SK-N-SH (cell line): ENCODE measurements at regions not wholly inside any gene's neighbourhood (a gene's known extent, or its start where the extent isn't known, plus 50 kb on each side); places are given as distances from the start of the nearest gene placed in this dataset.

Experiments used
- CTCF ChIA-PET: fragments of 300-600, 350-600 bp; formaldehyde crosslinking; extraction: SDS; loops from one replicate; lab custom pipeline; 2021; lab: Yijun Ruan, JAX
- POLR2A ChIA-PET: fragments of 350-600 bp; sonication (Branson Sonifier 250); formaldehyde crosslinking; extraction: SDS; loops from one replicate; lab custom pipeline; 2020; ENCODE audit warnings: antibody characterized with exemption, inconsistent platforms; lab: Yijun Ruan, JAX
- DNase-seq: peaks from one replicate; pipeline ENCODE4 v3.0.0; 2012
- H2AFZ ChIP-seq: fragments of 200-600 bp; sonication (generic); 2 replicates; pipeline ENCODE4 v1.8.1; 2016; ENCODE audit warnings: antibody characterized with exemption, mild to moderate bottlenecking, low read depth
- H3F3A ChIP-seq: fragments of 200-600 bp; sonication (generic); replicated peaks from 2 replicates; pipeline ENCODE3; 2016; ENCODE audit warnings: antibody characterized with exemption, mild to moderate bottlenecking; ENCODE audit not compliant: insufficient read depth
- H3K27ac ChIP-seq, 2 experiments: fragments of 200-500 bp in 1 of 2; fragments of 200-600 bp in 1 of 2; sonication (Bioruptor generic) in 1 of 2; sonication (generic), shearing (Covaris generic) in 1 of 2; 2 replicates each; pipeline versions ENCODE4 v1.5.1 to v1.6.1; 2014 to 2016; ENCODE audit warnings: low read depth in 2 of 2, inconsistent platforms in 1 of 2, low read length in 1 of 2, mild to moderate bottlenecking in 1 of 2, mixed read lengths in 1 of 2
- H3K27me3 ChIP-seq: fragments of 200-600 bp; sonication (generic), shearing (Covaris generic); 2 replicates; pipeline ENCODE4 v1.6.1; 2016; ENCODE audit warnings: mixed run types; ENCODE audit not compliant: insufficient read depth
- H3K36me3 ChIP-seq, 2 experiments: fragments of 200-500 bp in 1 of 2; fragments of 200-600 bp in 1 of 2; sonication (Bioruptor generic) in 1 of 2; sonication (generic) in 1 of 2; replicated peaks in 1 of 2; 2 replicates each; pipeline versions ENCODE3 to v1.5.1; 2014 to 2016; ENCODE audit warnings: low read length in 1 of 2, mild to moderate bottlenecking in 1 of 2; ENCODE audit not compliant: insufficient read depth in 2 of 2, control insufficient read depth in 1 of 2
- H3K4me1 ChIP-seq, 2 experiments: fragments of 200-500 bp in 1 of 2; fragments of 200-600 bp in 1 of 2; sonication (Bioruptor generic) in 1 of 2; sonication (generic), shearing (Covaris generic) in 1 of 2; 2 replicates each; pipeline versions ENCODE4 v1.5.1 to v1.6.1; 2014 to 2016; ENCODE audit warnings: low read depth in 1 of 2, low read length in 1 of 2, mixed run types in 1 of 2; ENCODE audit not compliant: insufficient read depth in 2 of 2, control insufficient read depth in 1 of 2
- H3K4me2 ChIP-seq: fragments of 200-600 bp; sonication (generic), shearing (Covaris generic); 2 replicates; pipeline ENCODE4 v1.6.1; 2017; ENCODE audit warnings: mixed run types
- H3K4me3 ChIP-seq, 2 experiments: fragments of 200-500 bp in 1 of 2; fragments of 200-600 bp in 1 of 2; sonication (Bioruptor generic) in 1 of 2; sonication (generic), shearing (Covaris generic) in 1 of 2; 2 replicates each; pipeline versions ENCODE4 v1.5.1 to v1.8.1; 2014 to 2016; ENCODE audit warnings: low read depth in 2 of 2, inconsistent platforms in 1 of 2, low read length in 1 of 2, mild to moderate bottlenecking in 1 of 2, mixed read lengths in 1 of 2, moderate library complexity in 1 of 2
- H3K79me2 ChIP-seq: fragments of 200-600 bp; sonication (generic); 2 replicates; pipeline ENCODE4 v1.8.1; 2017; ENCODE audit warnings: mild to moderate bottlenecking; ENCODE audit not compliant: insufficient read depth
- H3K9ac ChIP-seq: fragments of 200-600 bp; sonication (generic); 2 replicates; pipeline ENCODE4 v1.6.1; 2017; ENCODE audit warnings: mixed run types
- H3K9me2 ChIP-seq: fragments of 200-600 bp; sonication (generic); 2 replicates; pipeline ENCODE4 v1.6.1; 2017; ENCODE audit warnings: mixed run types
- H3K9me3 ChIP-seq: fragments of 200-600 bp; sonication (generic); 2 replicates; pipeline ENCODE4 v1.6.1; 2017; ENCODE audit warnings: mixed run types, mild to moderate bottlenecking, moderate library complexity
- H4K20me1 ChIP-seq: fragments of 200-600 bp; sonication (generic); 2 replicates; pipeline ENCODE4 v1.6.1; 2017; ENCODE audit warnings: mild to moderate bottlenecking, mixed run types; ENCODE audit not compliant: insufficient read depth
- CHD2 ChIP-seq: fragments of 150-350 bp; IDR thresholded peaks from 2 replicates; pipeline ENCODE4 v1.6.1; 2018; ENCODE audit warnings: low read length; ENCODE audit not compliant: partially characterized antibody
- CTCF ChIP-seq: fragments of 200-600 bp; sonication (generic); IDR thresholded peaks from 2 replicates; pipeline ENCODE4 v1.6.1; 2017; ENCODE audit warnings: antibody characterized with exemption, mild to moderate bottlenecking, moderate library complexity
- ELF1 ChIP-seq: IDR thresholded peaks from 2 replicates; pipeline ENCODE4 v1.4.0; 2012
- EP300 ChIP-seq, 2 experiments: IDR thresholded peaks; 2 replicates each; pipeline versions ENCODE4 v1.4.0 to v1.6.1; 2012; ENCODE audit warnings: borderline replicate concordance in 1 of 2, low read depth in 1 of 2, low read length in 1 of 2
- FOXJ3 ChIP-seq: sonication (generic); formaldehyde crosslinking; IDR thresholded peaks from 2 replicates; pipeline ENCODE4 v1.5.1; 2020; ENCODE audit warnings: mild to moderate bottlenecking, missing genetic modification reagents
- GATA2 ChIP-seq: sonication (generic); formaldehyde crosslinking; IDR thresholded peaks from 2 replicates; pipeline ENCODE4 v1.5.0; 2020; ENCODE audit warnings: mild to moderate bottlenecking, missing genetic modification reagents
- JUND ChIP-seq: IDR thresholded peaks from 2 replicates; pipeline ENCODE4 v1.4.0; 2012
- MXI1 ChIP-seq: IDR thresholded peaks from 2 replicates; pipeline ENCODE4 v1.6.1; 2012; ENCODE audit warnings: mild to moderate bottlenecking, low read depth, low read length, improper control_type of control experiment
- NFIC ChIP-seq: IDR thresholded peaks from 2 replicates; pipeline ENCODE4 v1.4.0; 2012; ENCODE audit warnings: borderline replicate concordance
- NRF1 ChIP-seq: IDR thresholded peaks from 2 replicates; pipeline ENCODE4 v1.6.1; 2012; ENCODE audit warnings: low read depth, mild to moderate bottlenecking, low read length
- RAD21 ChIP-seq: IDR thresholded peaks from 2 replicates; pipeline ENCODE4 v1.6.1; 2012; ENCODE audit warnings: mild to moderate bottlenecking, low read length
- RCOR1 ChIP-seq: fragments of 150-350 bp; IDR thresholded peaks from 2 replicates; pipeline ENCODE4 v1.6.1; 2017; ENCODE audit warnings: antibody characterized with exemption, low read length
- RXRA ChIP-seq: IDR thresholded peaks from 2 replicates; pipeline ENCODE4 v1.4.0; 2012; ENCODE audit warnings: low read depth, mild to moderate bottlenecking, borderline replicate concordance
- TCF12 ChIP-seq: IDR thresholded peaks from 2 replicates; pipeline ENCODE4 v1.4.0; 2012
- TEAD4 ChIP-seq: IDR thresholded peaks from 2 replicates; pipeline ENCODE4 v1.4.0; 2012; ENCODE audit warnings: mild to moderate bottlenecking, borderline replicate concordance; ENCODE audit not compliant: insufficient read depth
- USF1 ChIP-seq: IDR thresholded peaks from 2 replicates; pipeline ENCODE4 v1.4.0; 2012; ENCODE audit warnings: low read depth, borderline replicate concordance
- USF2 ChIP-seq: fragments of 150-350 bp; IDR thresholded peaks from 2 replicates; pipeline ENCODE4 v1.6.1; 2017; ENCODE audit warnings: antibody characterized with exemption, low read length, low read depth, borderline replicate concordance
- WGBS: methylation state at CpG from one replicate; pipeline ENCODE4 v1.1.6; 2017; ENCODE audit warnings: low lambda C conversion rate; 5-methylcytosine and 5-hydroxymethylcytosine counted together

- Histone ChIP-seq H3K4me2 (no peak overlapping the region), H3K9me3 (no peaks in the 10 kb centered on the region), H3K9ac (no peak overlapping the region), H4K20me1 (no peaks in the 10 kb centered on the region), H3K9me2 (no peaks in the 10 kb centered on the region), H3K79me2 (no peaks in the 10 kb centered on the region), H3K4me3 (no peak overlapping the region), H3K27ac (no peak overlapping the region), H3K36me3 (no peaks in the 10 kb centered on the region), H3K27me3 (no peaks in the 10 kb centered on the region), H3F3A (no peaks in the 10 kb centered on the region), H2AFZ (no peak overlapping the region), H3K4me1 (no peaks in the 10 kb centered on the region)
- POLR2A ChIA-PET, result no interaction called here
- 69% methylated on average over 1 of the region's 1 CpG for WGBS
- DNase-seq, result no peak
- CTCF ChIA-PET, result no interaction called here
- no peak for TF ChIP-seq NFIC
- no peak for TF ChIP-seq RXRA
- TF ChIP-seq, all 33 proteins: peak for 0
Measured at GRCh38 chr3:110059431-110059830, 722.1 kb upstream of the DPPA4 start.

- no peak for DNase-seq
- TF ChIP-seq USF2 (no peak), NRF1 (no peak), GATA2 (CRISPR knock-in tag) (no peak), TEAD4 (no peak), MXI1 (no peak), FOXJ3 (CRISPR knock-in tag) (no peak), CHD2 (no peak), EP300 (IDR thresholded peaks at IDR 0.05; ENCODE audit: borderline replicate concordance in 1 of 2, low read depth in 1 of 2, low read length in 1 of 2) (no peak), ELF1 (no peak), JUND (no peak), TCF12 (no peak), RAD21 (no peak)
- ChIA-PET POLR2A (no interaction called here), CTCF (no interaction called here)
- Histone ChIP-seq H3K9ac (no peak overlapping the region), H4K20me1 (no peaks in the 10 kb centered on the region), H3K79me2 (no peaks in the 10 kb centered on the region), H3K4me2 (no peak overlapping the region), H3F3A (no peaks in the 10 kb centered on the region), H3K4me1 (no peaks in the 10 kb centered on the region), H3K9me3 (no peaks in the 10 kb centered on the region), H3K4me3 (no peak overlapping the region), H3K27ac (no peak overlapping the region; a peak in 1 of 4 replicates), H3K9me2 (no peaks in the 10 kb centered on the region), H2AFZ (no peak overlapping the region), H3K27me3 (no peaks in the 10 kb centered on the region), H3K36me3 (no peaks in the 10 kb centered on the region)
Measured at GRCh38 chr3:110062716-110063115, 725.4 kb upstream of the DPPA4 start.

- Histone ChIP-seq H2AFZ (no peak overlapping the region), H4K20me1 (no peaks in the 10 kb centered on the region), H3K4me2 (no peak overlapping the region), H3K36me3 (no peaks in the 10 kb centered on the region), H3K27ac (no peak overlapping the region), H3K4me3 (no peak overlapping the region), H3K9me2 (no peaks in the 10 kb centered on the region), H3K9me3 (no peaks in the 10 kb centered on the region), H3K9ac (no peak overlapping the region), H3K27me3 (no peaks in the 10 kb centered on the region), H3K4me1 (no peaks in the 10 kb centered on the region), H3K79me2 (no peaks in the 10 kb centered on the region), H3F3A (no peaks in the 10 kb centered on the region)
- 74% methylated on average over 1 of the region's 1 CpG for WGBS
- DNase-seq, result no peak
- POLR2A ChIA-PET, result no interaction called here
- CTCF ChIA-PET, result no interaction called here
- TF ChIP-seq RCOR1 (no peak), CHD2 (no peak), CTCF (no peak), JUND (no peak), USF2 (no peak), USF1 (no peak)
Measured at GRCh38 chr3:110063178-110063577, 725.8 kb upstream of the DPPA4 start.
